HG03575 (cell line): ENCODE measurements at regions not wholly inside any gene's neighbourhood (a gene's known extent, or its start where the extent isn't known, plus 50 kb on each side); places are given as distances from the start of the nearest gene placed in this dataset.
"Not testable (repeated sequence)": the region's sequence is repeated elsewhere in the genome, so short reads cannot be mapped to it uniquely, and the experiment has no call there.

Source experiments
- ATAC-seq: cut with Tn5 transposase; IDR thresholded peaks from one replicate; pipeline ENCODE4 v1.9.1; 2021; ENCODE audit not compliant: unreplicated experiment, insufficient number of reproducible peaks, low FRiP score; ENCODE audit errors: extremely low read depth

- no peak for ATAC-seq
Measured at GRCh38 chr12:127984386-127985055, 282.4 kb upstream of the TMEM132C start.

GRCh38 chr12:127987199-127987901 lies 279.6 kb upstream of the TMEM132C start:
- no peak for ATAC-seq

- no peak for ATAC-seq
Measured at GRCh38 chr12:127991485-127991884, 275.5 kb upstream of the TMEM132C start.

- no peak for ATAC-seq
Measured at GRCh38 chr12:127998988-127999387, 268.0 kb upstream of the TMEM132C start.

- ATAC-seq = no peak
Measured at GRCh38 chr12:128004383-128004938, 262.5 kb upstream of the TMEM132C start.

- no peak for ATAC-seq
Measured at GRCh38 chr12:128007250-128007649, 259.7 kb upstream of the TMEM132C start.

GRCh38 chr12:128008341-128008740 lies 258.6 kb upstream of the TMEM132C start:
- ATAC-seq = no peak

GRCh38 chr12:128009108-128009507 lies 257.9 kb upstream of the TMEM132C start:
- no peak for ATAC-seq

- ATAC-seq = no peak
Measured at GRCh38 chr12:128012110-128012509, 254.9 kb upstream of the TMEM132C start.

- ATAC-seq = no peak
Measured at GRCh38 chr12:128015276-128015675, 251.7 kb upstream of the TMEM132C start.

- no peak for ATAC-seq
Measured at GRCh38 chr12:128018067-128018466, 248.9 kb upstream of the TMEM132C start.

GRCh38 chr12:128019996-128020544 lies 246.9 kb upstream of the TMEM132C start:
- no peak for ATAC-seq

- ATAC-seq = no peak
Measured at GRCh38 chr12:128021561-128021960, 245.4 kb upstream of the TMEM132C start.

GRCh38 chr12:128025589-128026245 lies 241.3 kb upstream of the TMEM132C start:
- no peak for ATAC-seq

GRCh38 chr12:128026696-128027574 lies 240.0 kb upstream of the TMEM132C start:
- no peak for ATAC-seq

- no peak for ATAC-seq
Measured at GRCh38 chr12:128033473-128033872, 233.5 kb upstream of the TMEM132C start.

- ATAC-seq = no peak
Measured at GRCh38 chr12:128040971-128041370, 226.0 kb upstream of the TMEM132C start.

- ATAC-seq = not testable (repeated sequence)
Measured at GRCh38 chr12:128042283-128042682, 224.7 kb upstream of the TMEM132C start.

GRCh38 chr12:128042825-128043224 lies 224.1 kb upstream of the TMEM132C start:
- ATAC-seq = no peak
